ENCODE measurements at regions not wholly inside any gene's neighbourhood (a gene's known extent, or its start where the extent isn't known, plus 50 kb on each side); places are given as distances from the start of the nearest gene placed in this dataset.
A peak's percentile ranks its signal among the peaks of the same experiment; 100 is the strongest.
"Not testable (repeated sequence)": the region's sequence is repeated elsewhere in the genome, so short reads cannot be mapped to it uniquely, and the experiment has no call there.

DNA sequence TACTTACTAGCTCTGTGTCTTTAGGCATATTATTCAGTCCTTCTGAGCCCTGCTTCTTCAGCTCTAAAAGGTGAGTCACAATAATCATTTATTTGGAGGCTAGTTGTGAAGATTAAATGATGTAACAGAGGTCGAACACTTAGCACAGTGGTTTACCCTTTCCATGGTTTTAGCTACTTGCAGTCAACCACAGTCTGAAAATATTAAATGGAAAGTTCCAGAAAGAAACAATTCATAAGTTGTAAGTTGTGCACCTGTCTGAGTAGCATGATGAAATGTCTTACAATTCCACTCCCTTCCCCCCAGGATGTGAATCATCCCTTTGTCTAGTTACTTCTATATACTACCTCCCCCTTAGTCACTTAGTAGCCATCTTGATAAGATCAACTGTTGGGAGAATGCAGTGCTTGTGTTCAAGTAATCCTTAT, 217.6 kb upstream of the THUMPD2 start:
- DNase-seq (ENCODE audit: low read depth) = peak; percentile 67

DNA sequence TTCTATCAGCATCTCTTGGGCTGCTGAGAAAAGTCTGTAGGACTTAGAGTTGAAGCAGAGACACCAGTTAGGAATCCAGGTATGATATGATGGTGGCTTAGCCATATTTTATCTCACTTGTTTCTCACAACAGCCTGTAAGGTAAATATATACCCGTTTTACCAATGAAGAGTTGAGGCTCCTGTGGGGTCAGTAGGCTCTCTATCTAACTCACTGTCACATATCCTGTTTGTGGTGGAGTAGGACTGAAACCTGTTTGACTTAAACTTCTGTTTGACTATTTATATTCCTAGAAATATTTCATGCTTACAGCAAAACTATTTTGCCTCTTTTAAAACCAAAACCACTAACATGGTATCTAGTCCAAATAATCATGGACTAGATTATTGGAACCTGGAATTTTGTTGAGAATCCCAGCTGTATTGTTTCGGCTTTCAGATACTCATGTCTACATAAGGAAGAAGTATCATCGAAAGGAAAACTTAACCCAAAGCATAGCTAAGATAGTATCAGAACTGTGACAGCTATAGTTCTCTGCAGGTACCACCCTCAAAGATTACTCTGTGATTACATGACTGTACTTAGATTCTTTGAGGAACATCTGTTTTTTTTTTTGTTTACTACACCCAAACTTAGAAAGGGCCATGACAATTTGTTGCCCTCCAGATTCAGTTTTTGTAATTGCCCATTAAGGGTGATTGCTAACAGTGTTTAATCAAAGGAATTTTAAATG, 216.1 kb upstream of the THUMPD2 start:
- no peak for DNase-seq (ENCODE audit: low read depth)

DNA sequence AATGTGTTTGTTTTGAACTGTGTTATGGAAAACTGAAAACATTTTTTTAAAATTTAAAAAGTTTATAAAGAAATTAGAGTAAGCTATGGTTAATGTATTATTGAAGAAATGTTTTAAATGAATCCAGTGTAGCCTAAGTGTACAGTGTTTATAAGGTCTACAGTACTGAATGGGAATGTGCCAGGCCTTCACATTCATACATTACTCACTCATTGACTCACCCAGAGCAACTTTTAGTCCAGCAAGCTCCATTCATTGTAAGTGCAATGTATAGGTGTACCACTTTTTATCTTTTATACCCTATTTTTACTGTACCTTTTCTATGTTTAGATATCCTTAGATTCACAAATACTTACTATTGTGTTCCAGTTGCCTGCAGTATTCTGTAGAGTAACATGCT, 215.1 kb upstream of the THUMPD2 start:
- peak; percentile 35 for DNase-seq (ENCODE audit: low read depth)

DNA sequence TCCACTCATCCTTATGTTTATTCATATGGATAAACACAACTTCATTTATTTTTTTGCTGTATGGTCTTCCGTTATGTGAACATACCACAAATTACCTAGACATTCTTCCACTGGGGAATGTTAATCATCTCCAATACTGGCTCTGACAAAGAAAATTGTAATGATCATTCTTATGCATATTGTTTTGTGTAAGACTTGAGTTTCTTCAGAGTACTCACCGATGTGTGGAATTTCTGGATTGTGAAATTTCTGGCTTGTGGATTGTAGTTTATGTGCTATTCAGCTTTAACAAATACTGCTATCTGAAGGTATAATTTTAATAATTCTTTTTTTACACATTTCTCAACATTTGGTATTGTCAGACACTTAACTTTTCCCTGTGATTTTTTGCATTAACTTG, 212.2 kb upstream of the THUMPD2 start:
- DNase-seq (ENCODE audit: low read depth) = no peak

DNA sequence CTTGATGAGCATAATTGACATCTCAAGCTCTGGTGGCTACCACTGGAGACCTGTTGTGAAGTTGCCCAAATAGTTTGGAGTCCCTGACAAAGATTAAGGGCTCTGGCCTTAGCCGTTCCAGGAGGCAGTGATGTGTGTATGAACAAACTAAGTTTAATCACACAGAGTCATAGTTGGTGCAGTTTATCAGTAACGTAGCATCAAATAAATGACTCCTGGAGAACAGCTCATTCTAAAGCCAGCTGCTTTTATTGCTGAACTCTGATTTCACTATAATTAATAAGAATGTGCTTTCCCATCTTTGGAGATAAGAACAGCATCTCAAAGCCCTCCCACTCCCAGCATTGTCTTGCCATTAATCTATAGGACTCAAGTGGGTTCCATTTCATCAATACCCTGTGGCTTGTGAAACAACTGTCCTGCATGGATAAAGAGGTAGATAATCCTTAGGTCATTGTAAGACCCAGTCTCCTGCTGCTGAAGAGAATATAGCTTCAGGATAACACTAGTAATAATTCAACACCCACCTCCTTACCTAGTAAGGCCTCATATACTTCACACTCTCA, 211.4 kb upstream of the THUMPD2 start:
- DNase-seq (ENCODE audit: low read depth) = no peak

DNA sequence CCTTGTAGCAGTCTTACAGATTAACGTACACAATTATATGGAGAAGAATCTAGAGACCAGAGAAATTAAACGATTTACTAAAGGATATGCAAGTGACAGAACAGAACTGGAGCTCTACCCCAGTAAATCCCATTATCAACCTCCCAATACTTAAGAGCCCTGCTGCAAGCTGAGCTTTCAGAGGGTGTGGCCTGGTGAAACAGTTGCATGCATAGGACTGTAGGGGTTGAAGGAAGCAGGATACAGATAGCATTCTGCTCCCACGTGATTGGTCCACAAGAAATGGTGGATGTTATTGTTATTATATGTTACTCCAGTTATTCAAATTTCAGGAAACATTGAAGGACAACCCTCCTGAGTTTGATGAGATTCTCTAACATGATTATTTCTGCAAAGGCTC, 210.8 kb upstream of the THUMPD2 start:
- no peak for DNase-seq (ENCODE audit: low read depth)

GRCh38 chr2:39981883-39982311, 202.8 kb upstream of the THUMPD2 start:
- peak; percentile 28 for DNase-seq (ENCODE audit: low read depth)

GRCh38 chr2:39975476-39976020, 196.5 kb upstream of the THUMPD2 start:
- no peak for DNase-seq (ENCODE audit: low read depth)

DNA sequence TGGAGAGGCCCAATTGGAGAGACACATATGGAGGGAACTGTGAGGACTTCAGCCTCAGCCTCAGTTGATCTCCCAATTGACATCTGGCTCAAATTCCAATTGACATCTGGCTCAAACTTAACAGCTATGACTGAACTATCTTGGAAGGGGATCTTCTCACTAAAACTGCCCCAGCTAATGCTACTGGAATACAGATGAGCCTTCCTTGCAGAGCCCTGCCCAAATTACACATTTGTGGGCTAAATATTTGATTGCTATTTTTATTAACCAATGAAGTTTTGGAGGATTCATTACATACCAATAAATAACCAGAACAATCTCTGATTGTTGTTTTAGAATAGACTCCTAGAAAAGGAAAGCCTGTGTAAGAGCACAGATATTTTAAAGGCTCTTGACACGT, 189.0 kb upstream of the THUMPD2 start:
- DNase-seq (ENCODE audit: low read depth) = no peak

DNA sequence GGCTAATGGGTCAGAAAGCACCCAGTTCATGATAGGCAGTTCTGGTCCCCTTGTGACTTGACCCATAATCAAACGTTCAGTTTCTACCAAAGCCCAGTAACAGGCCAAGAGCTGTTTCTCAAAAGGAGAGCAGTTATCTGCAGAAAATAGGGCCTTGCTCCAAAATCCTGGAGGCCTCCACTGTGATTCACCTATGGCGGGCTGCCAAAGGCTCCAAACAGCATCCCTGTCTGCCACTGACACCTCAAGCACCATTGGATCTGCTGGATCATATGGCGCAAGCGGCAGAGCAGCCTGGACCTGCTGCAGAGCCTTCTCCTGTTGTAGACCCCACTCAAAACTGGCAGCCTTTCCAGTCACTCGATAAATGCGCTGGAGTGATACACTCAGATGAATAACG, 181.6 kb upstream of the THUMPD2 start:
- DNase-seq (ENCODE audit: low read depth) = not testable (repeated sequence)

- DNase-seq (ENCODE audit: low read depth) = no peak
Measured at GRCh38 chr2:39954346-39954745, 175.3 kb upstream of the THUMPD2 start.

GRCh38 chr2:39949131-39949530, 170.1 kb upstream of the THUMPD2 start:
- DNase-seq (ENCODE audit: low read depth) = no peak

GRCh38 chr2:39948016-39948719, 169.1 kb upstream of the THUMPD2 start:
- DNase-seq (ENCODE audit: low read depth) = no peak

GRCh38 chr2:39947294-39948015, 168.4 kb upstream of the THUMPD2 start:
- DNase-seq (ENCODE audit: low read depth) = no peak

- no peak for DNase-seq (ENCODE audit: low read depth)
Measured at GRCh38 chr2:39942950-39943349, 163.9 kb upstream of the THUMPD2 start.

DNA sequence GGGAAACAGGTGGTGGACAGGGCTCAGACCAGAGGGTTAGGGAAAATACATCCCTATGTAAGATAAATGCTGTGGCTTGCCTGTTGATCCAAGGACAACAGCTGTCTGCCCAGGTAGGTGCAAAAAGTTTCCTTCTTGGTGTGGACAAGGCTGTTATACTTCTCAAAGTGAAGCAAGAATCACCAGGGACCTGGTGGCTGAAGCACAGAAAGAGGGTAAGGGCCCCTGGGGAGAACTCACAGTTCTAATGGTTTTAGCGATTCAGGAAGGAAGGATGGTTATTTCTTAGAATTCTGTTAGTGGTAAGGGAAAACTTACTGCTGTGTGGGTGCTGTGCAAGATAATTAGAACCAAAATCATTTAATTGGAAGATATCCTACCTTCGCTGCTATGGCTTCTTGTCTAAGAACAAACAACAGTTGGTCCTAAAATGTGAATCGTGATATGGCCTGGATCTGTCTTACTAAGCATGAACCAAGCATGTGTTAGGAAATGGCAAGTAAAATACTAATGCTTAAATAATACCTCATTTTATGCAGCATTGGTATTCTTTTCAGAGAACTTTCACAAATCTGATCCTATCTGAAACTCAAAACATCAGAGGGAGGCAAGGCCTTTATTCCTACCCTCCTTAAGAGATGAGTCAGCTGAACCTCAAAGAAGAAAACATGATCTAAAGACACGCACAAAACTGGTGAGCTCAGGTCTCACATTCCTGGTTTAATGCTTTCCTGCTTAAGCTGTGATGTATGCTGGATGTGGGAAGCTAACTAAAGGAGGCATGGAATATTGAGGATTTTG, 159.2 kb upstream of the THUMPD2 start:
- no peak for DNase-seq (ENCODE audit: low read depth)

DNA sequence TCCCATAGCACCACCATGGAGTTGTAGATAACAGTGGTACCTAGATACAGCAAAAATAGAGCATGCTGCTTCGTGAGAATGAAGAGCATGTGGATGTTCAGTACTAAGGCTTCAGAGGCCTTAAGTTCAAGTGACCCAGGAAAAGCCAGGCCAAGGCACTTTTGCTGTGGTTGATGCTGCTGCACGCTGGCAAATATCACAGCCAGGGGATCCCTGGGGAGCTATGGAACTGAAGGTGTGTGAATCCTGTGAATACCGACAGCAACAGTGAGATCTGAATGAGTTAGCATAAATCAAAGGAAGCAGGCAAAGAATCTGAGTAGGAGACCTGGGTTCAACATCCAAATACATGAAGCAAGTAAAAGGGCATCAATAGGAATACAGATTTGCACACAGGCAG, 158.6 kb upstream of the THUMPD2 start:
- DNase-seq (ENCODE audit: low read depth) = no peak

DNA sequence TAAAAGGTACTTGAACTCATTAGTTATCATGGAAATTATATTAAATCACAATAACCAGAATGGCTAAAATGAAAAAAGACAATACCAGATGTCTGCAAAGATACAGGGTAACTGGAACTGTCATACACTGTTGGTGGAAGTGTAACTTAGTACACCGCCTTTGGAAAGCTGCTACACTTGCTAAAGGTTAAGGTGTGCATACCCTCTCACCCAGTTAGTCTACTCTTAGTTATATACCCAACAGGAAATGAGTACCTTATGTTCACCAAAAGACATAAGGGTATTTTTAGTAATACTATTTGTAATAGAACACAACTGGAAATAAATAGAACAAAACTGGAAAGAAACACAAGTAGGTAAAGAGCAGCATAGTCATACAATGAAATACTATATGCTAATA, 155.8 kb upstream of the THUMPD2 start:
- no peak for DNase-seq (ENCODE audit: low read depth)

DNA sequence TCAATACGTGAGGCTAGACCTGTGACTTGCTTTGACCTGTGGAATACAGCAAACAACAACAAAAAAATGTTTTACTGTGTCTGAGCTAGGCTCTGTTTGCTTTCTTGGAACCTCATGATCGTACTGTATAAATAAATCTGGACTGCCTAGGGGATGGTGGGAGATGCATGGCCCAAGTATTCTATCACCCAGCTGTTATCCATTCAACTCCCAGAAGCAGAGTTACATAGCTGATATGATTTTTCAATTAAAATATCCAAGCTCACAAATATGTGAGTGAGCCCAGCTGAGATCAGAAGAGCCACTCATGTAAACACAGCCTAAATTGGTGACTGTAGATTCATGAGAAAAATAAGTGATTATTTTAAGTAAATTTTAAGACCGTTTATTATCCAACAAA, 154.1 kb upstream of the THUMPD2 start:
- DNase-seq (ENCODE audit: low read depth) = no peak

DNA sequence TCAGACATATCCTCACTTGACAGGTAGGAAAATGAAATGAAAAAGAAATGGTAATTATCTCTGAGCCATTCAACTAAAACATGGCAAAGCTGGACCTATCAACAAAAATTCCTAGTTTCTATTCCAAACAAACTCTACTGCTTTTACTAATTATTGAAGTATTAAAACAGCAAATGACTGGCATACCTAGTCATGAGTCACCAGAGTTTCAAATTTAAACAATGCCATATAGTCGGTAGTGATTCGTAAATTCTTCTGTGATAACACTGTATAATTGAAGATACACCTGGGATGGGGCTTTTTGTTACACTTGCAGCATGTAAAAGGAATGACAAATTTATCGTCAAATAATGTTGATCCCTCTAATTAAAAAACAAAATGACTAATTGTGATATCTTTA, 153.1 kb upstream of the THUMPD2 start:
- DNase-seq (ENCODE audit: low read depth) = no peak

- DNase-seq (ENCODE audit: low read depth) = no peak
Measured at GRCh38 chr2:39930175-39930917, 151.3 kb upstream of the THUMPD2 start.
